RPMI7951 (cell line): ENCODE measurements at regions not wholly inside any gene's neighbourhood (a gene's known extent, or its start where the extent isn't known, plus 50 kb on each side); places are given as distances from the start of the nearest gene placed in this dataset.
"Not testable (repeated sequence)": the region's sequence is repeated elsewhere in the genome, so short reads cannot be mapped to it uniquely, and the experiment has no call there.

Experiments used
- DNase-seq: peaks from one replicate; pipeline ENCODE4 v3.0.0-alpha.2; 2012; ENCODE audit warnings: low read depth

DNA sequence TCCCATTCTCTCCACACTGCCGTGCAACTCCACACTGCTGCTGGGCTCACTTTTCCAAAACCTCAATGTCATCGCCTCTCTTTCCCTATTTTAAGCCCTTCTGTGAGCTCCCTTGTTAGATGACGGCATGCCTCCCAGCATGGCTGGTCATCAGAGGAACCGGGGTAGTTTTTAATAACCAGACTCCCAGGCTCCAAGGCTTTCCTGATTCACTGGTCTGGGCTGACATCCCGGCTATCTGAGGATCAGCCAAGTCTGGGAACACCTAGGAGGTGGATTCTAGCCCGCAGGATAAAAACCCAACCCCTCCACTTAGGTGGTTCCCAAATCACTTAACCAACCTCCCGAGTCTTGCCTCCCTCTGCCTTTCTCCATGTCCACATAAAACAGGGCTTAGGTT, 295.4 kb upstream of the FZD8 start:
- DNase-seq = no peak

DNA sequence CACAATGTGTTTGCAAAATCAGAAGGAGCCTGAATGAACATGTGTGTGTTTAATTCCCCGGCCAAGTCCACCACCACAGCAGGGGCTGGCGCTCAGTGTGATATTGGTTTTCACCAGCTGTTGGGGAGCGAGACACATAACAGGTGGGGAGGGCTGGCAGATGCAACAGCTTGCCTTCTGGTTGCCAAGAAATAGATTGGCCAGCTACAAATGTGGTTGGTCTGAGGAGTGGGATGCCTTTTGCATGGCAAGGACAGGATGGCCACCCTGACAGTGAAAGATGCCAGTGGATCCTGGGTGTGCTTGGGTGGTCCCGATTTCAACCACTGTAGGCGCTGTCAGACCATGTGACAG, 292.5 kb upstream of the FZD8 start:
- no peak for DNase-seq

DNA sequence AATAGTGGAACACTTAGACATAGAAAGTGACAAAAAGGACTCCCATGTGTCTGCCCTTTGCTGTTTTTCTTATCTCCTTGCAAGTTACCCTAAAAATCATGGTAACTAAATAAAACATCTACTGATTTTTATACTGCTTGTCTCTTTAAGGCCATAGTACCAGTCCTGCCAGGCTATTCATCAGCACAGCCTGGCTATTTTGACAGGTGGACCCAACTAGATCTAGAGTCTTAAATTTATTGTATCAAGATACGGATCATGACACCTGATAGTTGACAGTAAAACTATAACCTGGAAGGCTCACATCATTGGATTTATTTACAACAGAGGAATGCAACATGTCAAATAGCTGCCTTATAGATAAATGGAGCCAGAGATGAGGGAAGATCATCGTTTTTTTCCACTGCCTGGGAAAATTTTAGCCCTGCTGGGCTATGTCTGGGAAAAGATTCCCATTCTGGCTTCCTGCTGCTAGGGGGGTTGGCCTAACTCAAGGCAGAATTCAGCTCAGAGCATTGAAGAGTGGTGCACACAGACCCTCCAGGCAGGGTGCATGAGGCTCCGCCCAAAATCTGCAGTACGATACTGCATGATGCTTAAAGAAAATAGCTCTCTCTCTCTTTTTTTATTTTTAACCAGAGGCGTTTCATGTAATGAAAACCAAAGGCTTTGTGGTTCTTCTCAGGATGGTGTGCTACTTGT, 292.0 kb upstream of the FZD8 start:
- DNase-seq = no peak

GRCh38 chr10:35933491-35933890, 291.4 kb upstream of the FZD8 start:
- DNase-seq = no peak

- DNase-seq = not testable (repeated sequence)
Measured at GRCh38 chr10:35929962-35930361, 287.9 kb upstream of the FZD8 start.

DNA sequence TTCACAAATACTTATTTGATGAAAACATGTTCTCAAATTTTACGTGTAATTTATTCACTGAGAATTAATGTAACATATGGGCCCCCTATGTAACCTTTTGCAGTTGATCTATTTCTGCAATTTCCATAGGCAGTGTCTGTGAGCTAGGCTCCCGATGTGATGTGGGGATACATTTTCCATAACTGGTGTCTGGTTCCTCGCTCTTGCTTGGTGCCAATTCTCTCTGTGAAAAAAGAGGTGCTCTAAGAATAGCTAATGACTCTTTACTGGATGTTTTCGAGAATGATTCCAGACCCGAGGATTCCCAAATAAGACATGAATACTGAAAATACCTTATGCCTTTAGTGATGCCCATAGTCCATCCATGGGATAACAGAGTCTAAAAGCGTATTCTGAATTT, 286.7 kb upstream of the FZD8 start:
- no peak for DNase-seq

GRCh38 chr10:35927990-35928488, 285.9 kb upstream of the FZD8 start:
- no peak for DNase-seq

GRCh38 chr10:35927341-35927740, 285.2 kb upstream of the FZD8 start:
- no peak for DNase-seq

- DNase-seq = no peak
Measured at GRCh38 chr10:35926846-35927245, 284.8 kb upstream of the FZD8 start.

DNA sequence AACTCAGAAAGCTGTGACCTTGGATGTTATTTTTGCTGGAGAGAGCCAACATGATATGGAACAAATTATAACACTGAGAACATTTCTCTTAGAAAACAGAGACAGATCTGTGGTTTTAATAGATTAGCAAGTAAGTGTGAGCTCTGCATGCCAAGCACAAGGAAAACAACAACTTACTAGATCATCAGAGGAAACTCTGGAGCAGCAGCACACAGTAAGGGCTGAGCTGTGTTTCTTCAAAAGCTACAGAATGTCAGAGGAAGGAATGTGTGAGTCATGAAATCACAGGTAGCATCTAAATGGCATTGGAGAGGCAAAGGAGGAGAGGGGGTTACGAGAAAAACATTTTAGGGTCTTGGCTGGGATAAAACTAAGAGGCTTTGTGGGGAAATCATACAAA, 283.4 kb upstream of the FZD8 start:
- DNase-seq = no peak

- no peak for DNase-seq
Measured at GRCh38 chr10:35924759-35925158, 282.7 kb upstream of the FZD8 start.

DNA sequence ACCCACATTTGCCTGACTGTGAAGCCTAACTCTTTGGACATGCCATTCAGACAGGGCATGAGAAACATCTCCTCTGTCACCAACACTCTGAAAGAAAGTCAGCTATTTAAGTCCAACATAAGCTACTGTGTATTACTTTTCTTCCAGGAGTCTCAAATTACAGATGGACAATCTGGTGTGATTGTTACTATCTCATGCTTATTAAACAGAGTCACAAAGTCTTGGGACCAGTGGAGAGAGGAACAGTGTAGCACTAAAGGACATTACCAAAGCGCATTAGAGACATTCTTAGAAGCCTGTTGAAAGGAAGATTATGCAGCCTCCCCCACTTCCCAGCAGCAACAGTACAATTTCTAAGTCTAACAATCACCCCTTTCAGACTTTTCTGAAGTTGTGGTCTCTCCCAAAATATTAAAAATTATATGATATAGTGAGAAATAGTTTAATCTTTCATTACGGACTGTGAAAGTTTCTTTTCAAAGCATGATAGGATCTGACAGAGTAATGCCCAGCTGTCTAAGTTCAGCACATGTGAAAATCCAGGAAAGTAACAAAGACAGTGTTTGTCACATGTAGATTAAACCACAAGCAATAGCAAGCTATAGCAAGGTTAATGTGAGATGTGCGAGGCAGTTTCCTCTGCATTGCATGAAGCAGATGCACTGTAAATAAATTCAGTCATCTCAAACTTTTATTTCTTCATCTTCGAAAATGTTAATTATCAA, 280.9 kb upstream of the FZD8 start:
- no peak for DNase-seq

- DNase-seq = no peak
Measured at GRCh38 chr10:35921866-35922350, 279.8 kb upstream of the FZD8 start.

GRCh38 chr10:35916791-35917190, 274.7 kb upstream of the FZD8 start:
- no peak for DNase-seq

- DNase-seq = peak; percentile 61
Measured at GRCh38 chr10:35913628-35914027, 271.5 kb upstream of the FZD8 start.

- peak; percentile 70 for DNase-seq
Measured at GRCh38 chr10:35912615-35913569, 270.8 kb upstream of the FZD8 start.

DNA sequence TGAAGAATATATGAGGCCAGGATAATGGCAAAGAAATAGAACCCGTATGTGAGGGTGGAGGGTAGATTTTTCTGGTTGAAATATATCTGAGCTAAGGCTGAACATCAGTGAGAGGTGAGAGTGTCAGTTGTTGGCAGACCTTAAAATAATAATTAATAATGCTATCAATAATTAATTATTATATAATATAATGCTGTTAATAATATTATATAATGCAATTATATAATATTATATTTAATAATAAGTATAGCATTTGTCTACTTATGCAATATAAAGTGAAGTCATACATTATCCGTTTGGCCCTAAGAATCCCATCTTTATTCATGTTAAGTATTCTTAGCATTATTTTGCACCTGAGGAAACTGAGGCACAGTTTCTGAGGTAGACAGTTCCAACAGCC, 269.9 kb upstream of the FZD8 start:
- DNase-seq = no peak

- DNase-seq = no peak
Measured at GRCh38 chr10:35911233-35911632, 269.1 kb upstream of the FZD8 start.

DNA sequence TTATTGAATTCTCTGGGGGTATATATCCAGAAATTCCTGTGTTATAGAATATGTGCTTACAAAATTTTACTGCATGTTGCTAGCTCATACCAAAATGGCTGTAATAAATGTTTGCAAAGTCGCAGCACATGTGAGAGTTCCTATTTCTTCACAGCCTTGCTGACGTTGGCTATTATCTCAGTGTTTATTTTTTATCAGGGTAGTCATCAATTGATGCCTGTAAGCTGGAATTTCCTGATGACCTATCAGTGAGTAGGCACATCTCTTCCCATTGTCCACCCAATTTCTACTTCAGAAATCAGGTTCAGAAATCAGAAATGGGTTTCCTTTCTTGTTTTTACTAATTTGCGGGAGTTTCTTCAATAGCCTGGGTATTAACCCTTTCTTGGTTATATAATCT, 268.1 kb upstream of the FZD8 start:
- DNase-seq = peak; percentile 63

DNA sequence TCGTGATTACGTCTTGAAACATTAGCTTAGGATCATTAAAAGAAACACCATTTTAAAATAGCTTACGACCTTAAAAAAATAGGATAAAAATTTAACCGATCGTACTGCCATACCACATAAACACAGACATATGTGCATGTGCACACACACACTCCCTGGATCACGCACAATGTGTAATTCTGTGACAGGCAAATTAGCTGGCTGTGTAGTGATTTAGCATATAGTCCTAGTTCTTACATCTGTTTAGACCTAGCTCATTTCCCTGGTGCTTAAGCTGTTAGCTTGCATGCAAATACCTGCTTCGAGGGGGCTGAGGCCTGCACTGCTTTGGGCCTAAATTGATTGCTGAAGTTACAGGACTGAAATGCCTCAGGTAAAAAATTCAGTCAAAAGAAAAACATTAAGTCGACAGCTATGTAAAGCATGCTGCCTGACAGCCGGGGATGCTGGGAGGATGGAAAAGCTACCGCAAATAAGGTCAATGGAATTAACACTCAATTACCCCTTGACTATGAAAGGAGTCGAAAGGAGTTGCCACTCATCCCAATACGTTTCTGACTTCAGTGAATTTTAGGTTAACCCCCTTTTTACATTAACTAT, 267.1 kb upstream of the FZD8 start:
- DNase-seq = no peak

GRCh38 chr10:35908451-35908850, 266.4 kb upstream of the FZD8 start:
- no peak for DNase-seq

GRCh38 chr10:35907548-35907947, 265.5 kb upstream of the FZD8 start:
- no peak for DNase-seq
